GM18498 (cell line): ENCODE measurements at regions not wholly inside any gene's neighbourhood (a gene's known extent, or its start where the extent isn't known, plus 50 kb on each side); places are given as distances from the start of the nearest gene placed in this dataset.

Experiments used
- ATAC-seq: cut with Tn5 transposase; IDR thresholded peaks from one replicate; pipeline ENCODE4 v1.9.1; 2021; ENCODE audit warnings: mild to moderate bottlenecking, moderate library complexity; ENCODE audit not compliant: unreplicated experiment

DNA sequence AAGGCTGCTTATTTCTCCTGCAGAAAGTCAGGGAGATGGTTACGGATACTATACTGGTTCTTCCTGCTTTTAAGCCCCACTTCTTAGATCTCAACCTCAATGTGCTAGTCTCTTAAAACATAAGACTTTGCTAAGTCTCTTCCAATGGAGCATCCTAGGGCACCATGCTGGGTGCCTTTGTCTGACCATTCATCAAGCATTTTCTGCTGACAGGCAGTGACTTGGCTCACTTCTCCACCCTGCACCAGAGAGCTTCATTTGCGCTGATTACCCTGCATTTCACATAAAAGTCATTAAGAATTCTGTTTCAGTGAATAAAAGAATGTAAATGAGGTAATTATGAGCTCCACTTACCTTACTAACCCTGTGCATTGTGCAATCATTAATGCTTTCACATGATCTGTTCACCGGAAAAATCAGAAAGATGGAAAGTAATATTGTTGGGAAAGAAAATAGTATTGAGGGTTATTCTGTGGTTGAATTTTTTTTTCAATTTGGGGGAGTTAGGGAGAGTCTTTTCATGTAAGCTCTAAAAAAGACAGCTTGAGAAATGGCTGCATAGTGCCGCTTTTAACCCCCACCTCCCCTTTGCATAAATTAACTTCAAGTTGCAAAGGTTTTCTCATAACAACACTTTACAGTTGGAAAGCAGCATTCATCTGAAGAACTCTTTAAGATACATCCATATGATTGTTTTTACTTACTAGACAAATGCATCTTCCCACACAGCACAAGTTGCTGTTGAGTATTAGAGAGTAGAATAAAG lies 677.3 kb upstream of the KIRREL3 start:
- ATAC-seq: no peak

DNA sequence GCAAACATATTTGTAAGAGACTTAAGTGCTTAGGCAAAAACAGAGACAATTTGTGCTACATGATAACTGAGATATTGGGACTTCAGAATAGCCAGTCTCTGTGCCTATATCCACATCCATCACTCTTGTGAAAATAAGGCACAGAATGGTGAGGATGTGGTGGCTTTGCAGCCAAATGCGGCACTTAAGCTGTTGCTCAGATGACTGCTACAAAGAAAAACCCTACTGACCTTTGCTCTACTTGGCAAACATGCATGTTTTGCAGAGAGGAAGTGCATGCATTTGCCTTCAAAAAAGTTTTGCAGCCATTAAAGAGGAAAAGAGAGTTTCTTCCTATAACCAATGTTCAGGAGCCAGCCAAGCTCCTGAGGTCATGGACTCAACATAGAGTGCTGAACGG lies 675.0 kb upstream of the KIRREL3 start:
- ATAC-seq: no peak

DNA sequence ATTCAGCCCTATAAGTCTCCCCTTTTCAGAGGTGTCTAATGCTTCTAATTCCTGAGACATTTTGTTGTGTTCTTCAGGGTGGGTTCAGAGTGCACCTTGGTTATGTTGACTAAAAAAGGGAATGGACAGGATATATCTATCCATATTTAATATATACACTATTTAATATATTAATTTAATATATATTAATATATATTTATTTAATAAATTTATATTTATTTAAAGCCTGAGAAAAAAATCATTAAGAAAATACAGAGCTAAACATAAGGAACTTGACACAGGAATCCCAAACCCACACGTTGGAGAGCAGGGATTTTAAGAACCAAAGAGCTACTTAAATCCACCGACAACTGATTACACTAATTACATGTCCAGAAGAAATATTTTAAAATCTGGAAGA lies 674.2 kb upstream of the KIRREL3 start:
- ATAC-seq: no peak

DNA sequence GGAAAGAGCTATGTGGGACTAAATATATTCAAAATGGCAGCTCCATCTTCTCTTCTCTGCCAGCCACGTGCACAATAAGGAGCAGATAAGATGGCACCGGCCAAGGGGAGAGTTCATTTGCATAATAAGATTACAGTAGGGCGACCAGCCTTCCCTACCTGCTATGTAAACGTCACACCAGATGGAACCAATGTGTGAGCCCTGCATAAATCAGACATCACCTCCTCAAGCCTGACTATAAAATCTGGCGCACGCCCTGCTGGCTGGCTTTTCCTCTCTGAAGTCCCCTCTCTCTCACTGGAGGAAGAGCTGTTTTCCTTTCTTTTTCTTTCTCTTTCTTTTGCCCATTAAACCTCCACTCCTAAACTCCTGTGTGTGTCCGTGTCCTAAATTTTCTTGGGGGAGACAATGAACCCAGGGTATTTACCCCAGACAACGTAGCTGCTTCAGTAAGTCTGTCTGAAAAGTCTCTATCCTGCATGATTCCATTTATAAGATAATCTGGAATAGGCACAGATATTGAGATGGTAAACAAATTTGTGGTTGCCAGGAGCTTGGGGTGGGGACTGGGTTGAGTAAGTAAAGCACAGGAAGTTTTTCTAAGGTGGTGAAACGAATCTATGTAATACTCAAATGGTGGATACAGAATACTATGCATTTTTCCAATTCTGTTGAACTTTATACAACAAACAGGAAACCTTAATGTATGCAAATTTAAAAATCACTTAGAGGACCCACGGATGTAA lies 670.0 kb upstream of the KIRREL3 start:
- ATAC-seq: no peak

DNA sequence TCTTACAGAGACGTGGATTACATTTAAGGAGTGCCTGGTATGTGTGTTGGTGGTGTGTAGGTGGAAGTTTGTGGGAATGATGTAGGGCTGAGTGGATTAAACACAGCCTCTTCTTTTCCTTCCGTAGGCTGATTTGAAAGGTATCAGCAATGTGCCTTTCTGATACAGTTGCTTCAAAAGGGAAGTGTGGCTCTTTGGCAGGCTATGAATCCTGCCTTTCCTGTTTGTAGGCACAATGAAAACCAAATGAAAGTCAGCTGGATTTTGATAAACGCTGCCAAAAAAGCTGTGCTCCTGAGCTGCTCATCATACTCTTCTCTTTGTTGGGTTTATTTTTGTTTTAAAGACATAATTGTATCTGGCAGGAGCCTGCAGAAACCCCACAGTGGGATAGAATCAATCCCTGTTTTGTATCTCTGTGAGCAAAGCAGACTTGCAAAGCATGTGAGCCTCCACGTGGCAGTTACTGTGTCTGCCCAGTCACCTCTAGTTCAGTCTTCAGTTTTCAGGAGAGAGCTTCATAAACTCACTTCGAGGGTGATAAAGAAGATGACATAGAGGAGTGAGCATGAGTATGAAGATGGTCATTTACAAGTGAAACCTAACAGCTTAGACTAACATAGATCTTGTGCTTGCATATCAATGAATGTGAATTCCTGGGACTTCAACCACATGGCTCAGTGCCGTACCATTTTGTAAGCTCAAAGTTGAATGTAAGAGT lies 655.7 kb upstream of the KIRREL3 start:
- no peak for ATAC-seq

DNA sequence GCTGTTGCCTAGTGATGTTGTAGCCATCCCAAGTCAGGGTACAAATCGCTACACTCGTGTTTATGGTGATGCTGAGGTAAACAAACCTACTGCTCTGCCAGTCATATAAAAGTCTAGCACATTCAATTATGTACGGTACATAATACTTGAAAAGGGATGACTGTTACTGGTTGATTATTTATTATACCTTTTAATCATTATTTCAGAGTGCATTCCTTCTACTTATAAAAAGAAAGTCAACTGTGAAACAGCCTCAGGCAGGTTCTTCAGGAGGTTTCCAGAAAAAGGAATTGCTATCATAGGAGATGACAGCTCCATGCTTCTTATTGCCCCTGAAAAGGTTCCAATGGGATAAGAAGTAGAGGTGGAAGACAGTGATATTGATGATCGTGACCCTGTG lies 652.5 kb upstream of the KIRREL3 start:
- ATAC-seq: no peak

DNA sequence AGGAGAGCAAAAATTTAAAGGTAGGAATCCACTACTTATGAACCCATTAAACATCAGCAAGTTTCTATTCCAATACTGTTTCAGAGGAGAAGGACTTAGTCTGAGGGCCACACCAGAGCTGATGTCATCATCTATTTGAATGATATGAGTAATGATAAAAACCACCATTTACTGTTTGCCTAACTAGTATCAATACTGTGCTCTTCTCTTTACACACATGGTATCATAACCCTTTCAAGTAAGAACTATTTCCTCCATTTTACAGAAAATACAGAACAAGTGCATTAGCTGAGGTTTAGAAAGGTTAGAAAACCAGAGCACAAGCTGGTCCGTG lies 651.3 kb upstream of the KIRREL3 start:
- peak; percentile 46 for ATAC-seq

DNA sequence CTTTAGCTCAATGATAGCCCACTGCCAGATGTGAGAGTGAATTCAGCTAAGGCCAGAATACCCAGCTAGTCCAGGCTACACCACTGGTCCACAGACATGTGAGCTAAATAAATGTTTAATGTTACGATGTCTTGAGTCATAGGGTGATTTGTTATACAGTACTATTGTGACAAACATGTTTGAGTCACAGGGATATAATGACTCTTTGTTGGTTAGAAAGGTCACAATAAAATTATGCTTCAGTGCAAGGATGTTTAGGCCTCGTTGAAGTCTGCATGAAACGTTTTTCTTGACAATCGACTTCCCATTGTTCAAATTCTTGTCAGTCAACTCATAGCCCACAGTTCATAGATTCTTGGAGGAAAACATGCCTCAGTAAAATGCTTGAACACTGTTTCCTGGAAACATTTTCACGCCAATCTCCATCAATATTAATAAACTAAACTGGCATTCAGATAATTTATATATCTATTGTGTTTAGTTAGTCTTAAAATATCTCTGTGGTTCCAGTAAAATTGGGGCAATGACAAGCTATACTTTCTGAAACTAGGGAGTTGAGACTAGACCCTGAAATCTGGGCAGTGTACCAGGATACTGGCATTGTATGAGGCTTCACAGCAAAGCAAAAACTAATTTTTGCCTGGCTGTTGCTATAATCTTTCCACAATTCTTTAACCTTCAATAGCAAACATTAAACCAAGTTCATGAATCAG lies 650.8 kb upstream of the KIRREL3 start:
- ATAC-seq: no peak

DNA sequence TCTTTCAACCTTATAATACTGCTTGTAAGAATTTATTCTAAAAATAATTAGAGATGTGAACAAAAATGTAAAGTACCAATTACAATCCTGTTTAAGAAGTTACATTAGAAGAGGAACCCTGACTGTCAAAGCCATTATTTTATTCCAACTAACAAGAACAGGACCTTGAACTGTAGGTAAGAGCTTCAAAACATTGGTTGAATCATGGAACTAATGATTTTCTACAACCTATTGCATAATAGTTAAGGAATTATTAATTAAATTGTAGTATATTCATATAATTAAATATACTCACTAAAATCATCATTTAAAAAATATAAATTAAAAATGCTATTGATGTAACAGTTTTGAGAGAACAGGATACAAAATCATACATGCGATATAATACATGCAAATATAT lies 649.4 kb upstream of the KIRREL3 start:
- no peak for ATAC-seq

DNA sequence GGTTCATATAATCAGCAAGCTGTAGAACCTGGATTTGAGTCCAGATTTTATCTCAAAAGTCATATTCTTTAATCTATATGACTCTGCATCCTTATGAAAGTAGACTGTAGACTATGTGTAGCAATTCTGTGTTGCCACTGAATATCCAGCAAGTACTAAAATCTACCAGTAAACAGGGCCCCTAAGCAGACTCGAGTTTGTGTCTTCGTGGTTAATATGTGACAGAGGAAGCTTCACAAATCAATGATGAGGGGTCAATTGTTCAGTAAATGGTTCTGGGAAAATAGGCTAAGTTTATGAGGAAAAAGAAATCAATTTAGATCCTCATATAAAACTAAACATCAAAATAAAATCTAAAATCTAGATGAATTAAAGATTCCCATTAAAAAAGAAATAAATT lies 648.5 kb upstream of the KIRREL3 start:
- ATAC-seq: no peak

DNA sequence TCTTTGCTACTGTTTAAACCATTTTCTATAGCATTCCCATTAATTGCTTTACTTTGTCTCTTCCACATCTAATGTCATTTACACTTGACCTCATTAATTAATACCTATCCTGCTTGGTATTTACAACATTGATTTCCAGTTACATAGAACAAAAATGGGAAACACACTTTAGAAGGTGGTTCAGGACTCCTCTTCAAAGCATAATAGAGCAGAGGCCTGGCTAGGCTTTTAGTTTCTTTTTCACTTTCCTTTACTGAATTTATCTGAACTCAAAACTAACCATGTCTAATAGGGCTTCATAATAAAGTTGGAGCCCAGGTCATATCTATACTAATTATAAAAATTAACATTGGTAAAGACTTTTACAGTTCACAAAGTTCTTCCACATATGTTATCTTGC lies 648.0 kb upstream of the KIRREL3 start:
- ATAC-seq: no peak

DNA sequence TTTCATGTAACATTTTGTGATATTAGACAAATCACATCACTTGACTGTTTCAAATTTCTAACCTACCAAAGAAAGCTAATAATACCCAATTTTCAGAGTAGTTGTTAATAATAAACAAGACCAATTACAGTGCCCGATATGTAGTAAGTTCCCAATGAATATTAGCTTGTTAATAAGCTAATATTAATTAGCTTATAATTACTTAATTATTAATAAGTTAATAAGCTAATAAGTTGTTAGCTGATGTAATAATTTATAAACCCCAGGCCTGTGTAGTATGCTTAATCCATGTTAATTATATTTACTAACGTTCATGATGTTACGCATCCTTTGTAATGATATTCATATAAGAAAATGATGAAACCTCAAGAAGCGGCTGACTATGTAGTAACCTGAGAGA lies 643.8 kb upstream of the KIRREL3 start:
- ATAC-seq: no peak

DNA sequence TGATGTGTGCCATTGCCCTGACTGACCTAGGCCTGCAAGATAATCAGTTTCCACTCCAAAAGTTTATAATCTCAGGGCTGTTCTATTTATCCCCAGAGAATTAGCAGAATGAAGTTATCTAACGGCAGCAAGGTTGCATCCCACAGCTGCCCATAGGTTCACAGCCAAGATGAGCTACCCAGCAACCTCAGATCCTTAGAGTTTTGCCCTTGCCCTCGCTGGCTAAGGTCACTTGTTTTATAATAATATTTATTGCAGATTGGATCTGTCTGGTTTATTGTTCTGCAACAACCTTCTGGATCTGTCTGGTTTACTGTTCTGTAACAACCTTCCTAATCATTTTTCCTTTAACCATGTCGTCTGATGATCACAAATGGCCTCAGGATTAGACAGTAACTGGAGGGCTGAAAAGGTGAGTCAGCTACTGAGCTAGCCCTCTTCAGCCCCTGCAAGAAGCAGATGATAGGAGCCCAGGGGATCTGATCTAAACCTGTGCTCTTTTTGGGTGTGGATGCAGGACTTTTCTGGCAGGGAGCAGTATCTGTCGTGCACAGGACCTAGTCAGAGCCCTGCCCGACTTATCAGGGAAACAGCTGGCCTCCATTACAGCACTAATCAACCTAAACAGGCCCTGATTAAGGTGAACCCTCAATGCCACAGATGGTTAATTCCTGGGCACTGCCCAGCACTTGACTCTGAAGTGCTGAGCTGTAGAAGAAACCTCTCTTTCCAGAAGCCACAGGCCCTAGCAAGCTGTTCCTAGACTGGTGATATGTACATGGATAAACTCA lies 642.9 kb upstream of the KIRREL3 start:
- ATAC-seq: no peak

DNA sequence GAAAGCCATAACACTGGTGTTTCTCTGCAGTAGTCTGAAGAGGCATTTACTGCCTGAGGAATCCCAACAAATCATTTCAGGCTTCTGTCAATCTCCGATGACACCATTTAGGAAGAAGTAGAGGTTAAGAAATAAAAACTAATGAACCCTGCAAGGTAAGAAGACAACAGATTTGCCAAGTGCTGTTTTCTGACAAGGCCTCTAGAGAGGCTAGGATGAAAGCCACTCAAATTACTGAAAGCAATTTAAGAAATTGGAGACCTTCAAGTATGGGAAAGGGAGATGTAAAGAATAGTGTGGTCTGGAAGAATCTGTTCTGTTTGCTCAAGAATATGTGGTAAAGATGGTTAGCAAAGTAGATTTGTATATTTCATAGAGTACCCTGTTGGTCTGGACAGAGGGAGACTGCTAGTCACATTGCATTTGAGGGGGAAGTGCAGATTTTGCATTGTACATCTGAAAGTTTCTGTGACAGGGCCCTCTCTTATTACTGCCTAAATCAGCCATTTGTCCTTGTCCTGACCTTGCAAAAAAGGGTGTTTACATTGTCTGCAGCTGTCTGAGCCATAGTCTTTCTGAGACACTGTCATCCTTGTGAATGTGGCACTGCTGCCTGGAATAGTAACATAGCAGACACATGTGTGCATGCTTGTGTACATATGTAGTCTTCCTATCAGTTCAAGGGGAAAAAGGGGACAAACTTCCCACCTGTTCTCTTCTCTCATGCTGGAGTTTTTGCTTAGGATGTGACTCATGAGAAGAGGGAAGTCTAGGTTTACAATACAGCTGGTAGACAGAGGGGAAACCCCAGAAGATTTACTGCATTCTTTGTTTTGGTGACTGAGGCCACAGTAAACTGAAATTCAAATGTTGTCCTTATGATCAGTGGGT lies 640.2 kb upstream of the KIRREL3 start:
- ATAC-seq: no peak

DNA sequence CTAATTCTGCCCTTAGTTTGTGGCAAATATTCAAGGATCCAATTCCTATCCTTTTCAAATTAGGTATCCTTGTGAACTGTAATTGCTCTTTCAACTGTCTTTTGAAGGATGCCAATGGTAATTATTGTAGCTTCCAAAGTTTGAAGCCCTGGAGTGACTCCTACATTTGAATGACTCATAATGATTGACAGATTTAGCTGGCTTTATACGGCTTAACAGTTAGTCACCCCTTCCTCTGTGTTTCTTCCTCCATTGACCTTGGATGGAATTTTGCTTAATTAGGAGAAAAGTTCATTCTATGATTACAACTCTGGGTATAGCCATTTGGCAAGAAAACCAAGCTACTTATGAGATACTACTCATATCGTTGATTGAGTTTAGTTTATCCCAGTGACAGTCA lies 639.3 kb upstream of the KIRREL3 start:
- no peak for ATAC-seq

DNA sequence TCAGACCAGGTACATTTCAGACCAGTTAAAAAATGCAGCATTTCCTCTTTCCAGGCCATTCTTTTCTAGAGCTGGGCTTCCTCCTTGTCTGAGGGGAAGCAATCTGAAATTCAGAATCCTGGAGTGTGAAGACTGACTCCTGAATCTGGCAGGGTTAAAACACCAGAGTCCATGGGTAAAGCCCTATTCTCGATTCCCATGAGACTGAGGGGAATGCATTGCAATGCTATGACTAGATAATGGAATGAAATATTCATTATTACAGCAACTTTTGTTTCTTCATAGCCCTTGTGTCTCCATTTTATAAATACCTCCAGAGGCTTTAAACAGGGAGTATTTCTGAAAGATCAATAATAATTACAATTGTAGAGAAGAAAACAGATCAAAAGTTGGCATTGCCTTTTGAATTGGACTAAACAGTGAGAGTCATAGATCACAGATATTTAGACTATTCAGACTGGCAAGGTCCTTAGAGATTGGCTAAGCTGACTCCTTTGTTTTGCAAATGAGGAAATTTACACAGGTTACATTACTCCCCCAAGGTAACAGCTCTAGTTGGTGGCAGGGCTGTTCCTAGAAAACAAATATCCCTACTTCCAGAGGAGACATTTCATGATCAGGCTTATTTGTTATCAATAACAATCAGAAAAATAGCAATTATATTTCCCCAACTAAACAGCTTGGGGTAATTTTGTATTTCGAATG lies 632.6 kb upstream of the KIRREL3 start:
- no peak for ATAC-seq

DNA sequence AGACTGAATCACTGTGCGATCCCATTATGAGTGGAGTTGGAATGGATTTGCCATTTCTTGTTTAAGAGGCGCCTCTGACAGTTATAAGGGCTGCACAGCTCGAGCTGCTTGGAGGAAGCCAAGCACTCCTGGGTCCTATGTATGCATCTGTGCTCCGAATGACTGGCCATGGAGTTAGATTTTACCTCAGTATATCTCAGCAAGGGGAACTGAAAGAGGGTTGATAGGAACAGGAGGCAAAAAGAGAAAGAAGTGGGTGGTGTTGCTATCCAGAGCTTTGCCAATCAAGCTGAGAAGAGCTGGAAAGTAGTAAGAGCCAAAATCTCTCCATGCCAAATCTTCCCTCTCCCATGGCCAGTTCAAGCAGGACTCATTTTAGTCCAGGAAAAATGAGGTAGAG lies 632.0 kb upstream of the KIRREL3 start:
- ATAC-seq: no peak

DNA sequence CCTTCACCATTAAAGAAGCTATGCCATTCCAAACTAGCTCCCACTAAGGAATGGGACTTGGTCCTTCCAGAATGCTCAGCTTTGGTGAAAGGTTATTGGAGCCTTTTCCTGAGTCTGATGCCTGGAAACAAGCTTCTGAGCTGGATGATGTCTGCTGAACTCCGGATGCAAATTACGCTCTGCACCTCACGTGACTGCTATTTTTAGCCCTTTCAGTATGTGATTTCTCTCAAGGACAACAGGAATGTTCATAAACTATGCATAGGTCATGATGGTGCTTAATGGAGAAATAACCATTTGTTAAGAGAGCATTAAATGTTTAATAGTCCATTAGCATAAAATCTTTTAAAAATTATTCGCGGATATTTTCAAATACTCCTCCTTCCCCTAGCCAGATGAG lies 631.4 kb upstream of the KIRREL3 start:
- ATAC-seq: no peak

DNA sequence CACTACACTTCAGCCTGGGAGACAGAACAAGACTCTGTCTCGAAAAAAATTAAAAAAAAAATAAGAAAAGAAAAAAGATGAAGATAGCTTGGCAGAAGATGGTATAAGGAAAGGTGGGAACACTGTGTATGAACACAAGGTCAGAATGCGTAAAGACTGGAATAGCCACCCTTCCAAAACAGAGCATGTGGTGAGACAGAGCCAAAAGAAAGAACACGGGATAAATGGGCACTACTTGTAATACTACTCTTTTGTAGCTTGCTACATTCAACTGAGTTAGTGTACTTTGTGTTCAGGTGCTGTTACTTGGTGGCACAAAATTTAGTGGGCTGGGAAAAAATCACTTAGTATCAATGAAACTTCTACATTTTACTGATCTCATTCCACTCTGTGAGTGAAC lies 628.6 kb upstream of the KIRREL3 start:
- no peak for ATAC-seq
